Esophagus squamous epithelium (tissue), 4 donors: ENCODE measurements at regions not wholly inside any gene's neighbourhood (a gene's known extent, or its start where the extent isn't known, plus 50 kb on each side); places are given as distances from the start of the nearest gene placed in this dataset.
"Not testable (repeated sequence)": the region's sequence is repeated elsewhere in the genome, so short reads cannot be mapped to it uniquely, and the experiment has no call there.

Source experiments
- CTCF ChIP-seq, 6 experiments: fragments of 450-650 bp in 4 of 6; fragments of 200-600 bp in 2 of 6; sonication (generic) in 2 of 6; IDR thresholded peaks; one replicate each; pipeline ENCODE4 v1.5.1; 2016 to 2019; ENCODE audit warnings: antibody characterized with exemption in 6 of 6, mild to moderate bottlenecking in 4 of 6, moderate library complexity in 4 of 6
- POLR2A ChIP-seq, 4 donors: fragments of 450-650 bp; IDR thresholded peaks; one replicate each; pipeline ENCODE4 v1.6.1; 2017; ENCODE audit warnings: antibody characterized with exemption in 4 of 4, mild to moderate bottlenecking in 4 of 4, moderate library complexity in 3 of 4

- TF ChIP-seq CTCF, POLR2A (IDR thresholded peaks at IDR 0.05): not testable (repeated sequence)
Measured at GRCh38 chr21:32877888-32878287, 106.3 kb upstream of the PAXBP1 start.
